NCI-H2171 treated with DMSO at 0.1 percent for 48 hours (cell line): ENCODE measurements at regions not wholly inside any gene's neighbourhood (a gene's known extent, or its start where the extent isn't known, plus 50 kb on each side); places are given as distances from the start of the nearest gene placed in this dataset.
"Not testable (repeated sequence)": the region's sequence is repeated elsewhere in the genome, so short reads cannot be mapped to it uniquely, and the experiment has no call there.

Experiments used
- DNase-seq: peaks from one replicate; lab custom pipeline; 2025; lab: John Stamatoyannopoulos, UW

DNA sequence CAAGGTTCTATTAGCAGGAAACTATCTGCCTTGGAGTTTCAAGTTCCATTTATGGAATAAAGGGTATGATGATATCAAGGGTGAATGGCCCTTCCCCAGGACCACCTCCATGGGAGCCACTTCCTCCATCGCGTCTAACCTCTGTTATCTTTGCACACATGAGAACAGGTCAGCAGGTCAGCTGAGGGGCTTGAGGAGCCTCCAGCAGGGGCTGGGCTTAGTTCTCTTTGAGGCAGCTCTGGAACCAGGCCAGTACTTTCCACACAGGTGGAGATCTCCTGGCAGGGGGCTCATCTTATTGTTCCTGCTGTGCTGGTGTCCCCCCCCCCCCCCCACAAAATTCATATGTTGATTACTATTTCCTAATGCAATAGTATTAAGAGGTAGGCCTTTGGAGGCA lies 472.2 kb upstream of the ZMIZ1 start:
- no peak for DNase-seq

DNA sequence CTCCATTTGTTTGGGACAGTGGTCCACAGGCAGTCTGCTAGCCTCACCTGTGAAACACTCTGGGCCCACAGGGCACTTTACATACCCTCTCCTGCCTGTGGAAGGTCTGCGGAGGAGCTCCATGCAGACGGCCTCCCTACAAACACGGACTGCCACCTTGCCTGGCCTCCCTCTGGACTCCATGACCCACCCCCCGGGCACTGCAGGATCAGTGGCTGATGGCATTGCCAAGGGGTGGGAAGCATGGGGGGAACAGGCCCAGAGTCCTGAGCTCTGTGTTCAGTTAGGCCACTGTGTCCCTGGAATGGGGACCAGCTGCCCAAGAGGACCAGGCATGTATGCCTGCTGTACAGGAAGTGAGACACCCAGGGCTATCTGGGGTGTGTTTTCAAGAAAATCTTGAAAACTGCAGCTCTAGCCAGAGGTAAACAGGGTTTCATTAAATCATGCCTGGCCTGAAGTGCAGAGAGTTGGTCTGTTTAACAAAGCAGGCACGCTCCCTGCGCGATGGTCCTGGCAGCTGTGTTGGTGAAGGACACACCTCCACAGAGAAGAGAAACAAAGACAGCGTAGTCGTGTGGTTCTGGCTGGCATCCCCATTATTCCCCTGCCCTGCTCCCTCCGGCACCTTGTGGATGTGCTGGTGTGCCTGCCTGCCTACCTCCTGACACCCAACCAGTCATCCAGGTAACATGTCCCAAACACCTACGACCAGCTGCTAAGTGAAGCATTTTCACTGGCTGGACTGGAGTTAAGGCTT lies 470.8 kb upstream of the ZMIZ1 start:
- DNase-seq = no peak

DNA sequence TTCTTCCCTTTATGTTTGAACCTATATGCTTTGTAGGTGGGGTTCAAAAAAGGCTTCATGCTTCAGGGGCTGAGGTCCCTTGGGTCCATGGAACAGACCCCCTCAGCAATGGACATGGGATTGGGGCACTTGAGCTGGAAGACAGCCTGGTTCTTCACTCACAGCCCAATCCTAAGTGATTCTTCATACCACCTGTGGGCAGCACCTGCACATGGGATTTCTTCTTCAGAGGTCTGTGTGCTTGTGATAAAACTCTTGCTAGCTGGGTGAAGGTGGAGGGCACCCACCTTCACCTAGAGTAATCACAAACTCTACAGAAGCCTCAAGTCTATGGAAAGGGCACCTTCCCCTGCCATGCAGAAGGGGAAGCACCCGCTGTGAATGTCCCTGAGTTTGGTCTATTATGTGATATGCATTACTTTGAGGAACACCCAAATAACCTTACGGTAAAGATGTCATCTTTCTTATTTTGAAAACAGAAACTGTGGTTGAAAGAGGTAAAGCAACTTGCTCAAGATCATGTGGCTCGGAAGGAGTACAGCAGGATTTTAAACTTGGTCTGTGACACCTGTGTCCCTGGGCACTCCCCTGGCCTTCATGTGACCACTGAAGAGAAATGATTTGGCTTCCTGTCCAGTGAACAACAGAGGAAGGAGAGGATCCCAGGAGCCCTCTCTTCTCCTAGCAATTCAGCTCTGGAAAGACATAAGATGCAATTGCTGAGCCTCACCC lies 469.5 kb upstream of the ZMIZ1 start:
- DNase-seq = no peak

DNA sequence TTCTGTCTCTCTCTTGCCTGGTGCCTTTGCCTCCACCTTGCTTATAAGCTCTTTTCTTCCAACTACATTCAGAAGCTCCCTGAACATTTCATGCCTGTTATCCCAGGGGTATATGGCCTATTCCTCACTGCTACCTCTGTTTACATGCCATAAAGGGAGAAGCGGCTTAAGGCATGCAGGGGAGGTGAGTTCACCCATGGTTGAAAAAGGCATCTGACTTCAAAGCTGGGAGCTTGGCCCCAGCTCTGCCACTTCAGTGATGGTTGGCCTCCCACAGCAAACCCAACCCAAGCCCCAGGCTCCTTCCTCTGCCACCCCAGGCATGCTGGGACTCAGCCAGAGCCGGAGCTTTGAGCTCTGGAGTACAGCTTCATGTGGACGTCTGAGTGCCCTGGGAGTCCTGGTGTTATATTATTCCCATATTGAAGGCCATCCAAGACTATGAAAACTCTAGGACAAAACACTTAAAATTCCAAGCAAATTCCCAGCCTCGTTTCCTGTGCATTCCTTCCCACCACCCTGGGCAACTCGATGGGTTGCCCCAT lies 468.6 kb upstream of the ZMIZ1 start:
- DNase-seq = no peak

DNA sequence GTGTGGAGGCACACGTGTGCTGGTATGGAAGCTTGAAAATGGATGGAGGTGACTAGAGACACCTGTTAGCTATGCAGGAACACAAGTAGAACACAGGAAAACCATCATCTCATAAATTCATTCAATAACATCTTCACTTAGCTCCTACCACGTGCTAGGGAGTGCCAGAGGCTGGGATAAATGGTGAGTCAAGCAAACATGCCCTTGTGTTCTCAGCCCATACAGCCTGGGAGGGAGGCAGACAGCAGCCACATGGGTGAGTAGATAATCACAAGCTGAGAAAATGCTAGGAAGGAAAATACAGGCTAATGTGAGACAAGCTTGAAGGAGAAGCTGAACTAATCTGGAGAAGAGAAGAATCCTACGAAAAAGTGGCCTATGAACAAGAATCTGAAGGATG lies 468.0 kb upstream of the ZMIZ1 start:
- DNase-seq = no peak

DNA sequence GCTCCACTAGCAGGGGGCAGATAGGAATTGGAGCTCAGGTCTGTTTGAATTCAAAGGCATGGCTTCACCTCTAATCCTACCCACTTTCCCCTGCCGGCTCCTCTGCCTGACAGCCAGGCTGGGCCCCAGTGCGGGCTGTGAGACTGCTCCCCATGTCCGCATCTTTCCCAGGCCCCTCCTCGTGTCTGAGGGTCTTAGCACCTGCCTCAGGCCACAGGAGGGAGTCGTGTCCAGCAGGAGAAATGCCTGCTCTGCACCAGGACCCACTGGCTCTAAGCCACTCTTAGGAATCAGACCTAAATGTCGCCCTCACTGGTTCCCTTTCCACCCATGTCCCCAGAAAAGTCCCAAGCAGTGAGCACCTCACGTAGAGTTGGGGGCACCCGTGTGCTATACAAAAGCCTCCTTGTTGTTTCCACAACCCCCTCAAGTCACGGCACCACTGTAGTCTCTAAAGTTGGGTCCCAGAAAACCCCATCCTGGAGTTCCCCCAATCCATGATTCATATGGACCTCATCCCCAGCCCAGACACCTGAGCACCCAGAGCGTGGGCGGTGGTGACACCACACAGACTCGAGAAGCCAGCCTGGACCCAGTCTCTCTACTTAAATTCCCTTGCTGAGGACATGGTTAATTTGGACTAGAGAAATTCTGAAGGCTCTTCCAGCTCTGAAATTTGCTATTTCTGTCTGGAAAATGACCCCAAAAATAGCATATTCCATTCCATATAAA lies 466.4 kb upstream of the ZMIZ1 start:
- no peak for DNase-seq

DNA sequence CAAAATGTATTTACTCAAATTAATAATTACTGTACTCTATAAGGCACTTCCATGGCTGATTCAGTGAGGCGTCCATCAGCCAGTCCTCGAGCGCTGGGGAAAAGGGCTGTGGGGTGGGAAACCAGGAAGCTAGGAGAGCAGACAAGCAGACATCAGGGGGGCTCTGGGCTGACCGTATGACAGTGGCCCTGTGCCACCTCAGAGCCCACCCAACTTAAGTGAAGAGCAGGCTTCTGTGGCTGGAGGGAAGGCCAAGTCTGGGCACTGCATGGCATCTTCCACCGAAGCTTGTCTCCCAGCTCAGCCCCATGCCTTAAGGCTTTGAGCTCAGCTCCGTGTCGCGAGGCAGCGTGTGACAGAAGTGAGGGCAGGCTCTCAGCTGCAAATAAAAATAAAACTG lies 464.5 kb upstream of the ZMIZ1 start:
- DNase-seq = no peak

DNA sequence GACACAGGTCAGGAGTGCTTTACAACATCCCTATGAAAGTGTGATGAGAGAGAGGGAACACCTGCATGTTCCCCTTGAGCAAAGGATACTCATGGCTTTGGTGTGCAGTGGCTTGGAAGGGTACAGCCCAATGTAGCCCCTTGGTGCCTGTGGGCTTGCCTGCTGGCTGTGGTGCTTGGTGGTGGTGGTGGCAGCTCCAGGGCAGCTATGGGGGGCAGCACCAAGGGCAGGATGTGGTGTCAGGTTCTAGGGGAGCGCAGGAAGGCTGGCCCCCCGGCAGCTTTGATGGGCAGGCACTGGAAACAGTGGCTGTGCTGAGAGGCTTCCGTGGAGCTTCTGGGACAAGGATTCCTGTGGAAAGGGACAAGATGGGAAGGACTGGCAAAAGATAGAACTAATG lies 464.0 kb upstream of the ZMIZ1 start:
- DNase-seq = no peak

DNA sequence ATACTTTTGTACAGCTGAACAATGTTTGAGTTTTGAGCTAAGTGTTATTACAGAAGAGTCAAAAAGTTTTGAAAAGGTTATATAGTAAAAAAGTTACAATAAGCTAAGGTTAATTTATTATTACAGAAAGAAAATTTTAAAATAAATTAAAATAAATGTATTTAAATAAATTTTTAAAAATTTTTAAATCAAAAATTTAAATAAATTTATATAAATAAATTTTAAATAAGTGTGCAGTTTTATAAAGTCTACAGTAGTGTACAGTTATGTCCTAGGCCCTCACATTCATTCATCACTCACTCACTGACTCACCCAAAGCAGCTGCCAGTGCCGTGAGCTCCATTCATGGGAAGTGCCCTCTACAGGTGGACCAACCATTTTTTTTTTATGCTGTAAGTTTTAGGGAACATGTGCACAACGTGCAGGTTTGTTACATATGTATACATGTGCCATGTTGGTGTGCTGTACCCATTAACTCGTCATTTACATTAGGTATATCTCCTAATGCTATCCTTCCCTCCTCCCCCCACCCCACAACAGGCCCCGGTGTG lies 462.9 kb upstream of the ZMIZ1 start:
- DNase-seq = no peak

DNA sequence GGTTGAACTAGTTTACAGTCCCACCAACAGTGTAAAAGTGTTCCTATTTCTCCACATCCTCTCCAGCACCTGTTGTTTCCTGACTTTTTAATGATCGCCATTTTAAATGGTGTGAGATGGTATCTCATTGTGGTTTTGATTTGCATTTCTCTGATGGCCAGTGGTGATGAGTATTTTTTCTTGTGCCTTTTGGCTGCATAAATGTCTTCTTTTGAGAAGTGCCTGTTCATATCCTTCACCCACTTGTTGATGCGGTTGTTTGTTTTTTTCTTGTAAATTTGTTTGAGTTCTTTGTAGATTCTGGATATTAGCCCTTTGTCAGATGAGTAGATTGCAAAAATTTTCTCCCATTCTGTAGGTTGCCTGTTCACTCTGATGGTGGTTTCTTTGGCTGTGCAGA lies 462.0 kb upstream of the ZMIZ1 start:
- not testable (repeated sequence) for DNase-seq

DNA sequence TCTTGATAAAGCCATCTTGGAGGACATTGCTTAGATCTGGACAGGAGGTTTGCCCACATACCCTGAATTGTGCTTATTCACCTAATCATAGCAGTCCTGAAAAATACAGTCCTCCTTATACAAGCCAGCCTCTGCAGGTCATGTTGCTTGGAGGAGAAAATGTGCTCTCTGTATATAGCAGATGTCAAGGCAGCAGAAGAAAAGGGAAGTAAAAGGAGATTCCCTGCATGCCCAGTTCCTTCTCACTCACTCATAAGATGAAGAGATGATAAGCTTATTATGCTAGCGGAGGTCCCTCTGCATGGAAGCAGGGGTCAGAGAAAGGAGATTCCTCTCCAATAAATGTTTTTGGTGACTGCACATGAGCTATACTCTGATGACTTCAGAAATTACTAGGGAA lies 458.8 kb upstream of the ZMIZ1 start:
- DNase-seq = no peak

DNA sequence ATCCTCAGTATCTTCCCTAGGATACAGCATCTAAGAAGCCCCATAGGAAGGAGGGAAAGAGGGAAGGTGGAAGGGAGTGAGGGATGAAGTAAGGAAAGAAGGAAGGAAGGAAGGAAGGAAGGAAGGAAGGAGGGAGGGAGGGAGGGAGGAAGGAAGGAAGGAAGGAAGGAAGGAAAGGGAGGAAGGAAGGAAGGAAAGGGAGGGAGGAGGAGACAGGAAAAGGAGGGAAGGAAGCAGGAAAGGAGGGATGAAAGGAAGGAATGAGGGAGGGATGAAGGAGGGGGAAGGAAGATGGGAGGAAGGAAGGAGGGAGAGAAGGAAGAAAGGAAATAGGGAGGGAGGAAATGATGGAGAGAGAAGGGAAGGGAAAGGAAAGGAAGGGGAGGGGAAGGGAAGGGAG lies 455.6 kb upstream of the ZMIZ1 start:
- no peak for DNase-seq

DNA sequence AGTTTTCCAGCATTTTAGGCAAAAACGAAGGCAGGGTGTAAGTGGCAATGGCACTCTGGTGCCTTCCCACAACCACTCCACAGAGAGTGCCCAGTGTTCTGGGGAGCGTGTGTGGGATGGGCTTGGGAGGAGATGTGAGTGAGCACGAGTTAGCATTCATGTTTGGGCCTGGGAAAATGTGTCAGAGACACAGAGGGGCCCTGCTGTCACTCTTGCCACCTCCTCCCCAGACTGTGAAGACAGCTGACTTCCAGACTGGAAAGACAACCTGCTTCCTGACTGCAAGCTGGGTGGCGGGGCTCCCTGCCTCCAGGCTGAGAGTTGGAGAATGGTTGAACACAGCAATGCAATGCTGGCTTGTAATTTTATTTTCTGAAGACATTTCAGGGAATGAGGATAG lies 454.5 kb upstream of the ZMIZ1 start:
- DNase-seq = no peak

DNA sequence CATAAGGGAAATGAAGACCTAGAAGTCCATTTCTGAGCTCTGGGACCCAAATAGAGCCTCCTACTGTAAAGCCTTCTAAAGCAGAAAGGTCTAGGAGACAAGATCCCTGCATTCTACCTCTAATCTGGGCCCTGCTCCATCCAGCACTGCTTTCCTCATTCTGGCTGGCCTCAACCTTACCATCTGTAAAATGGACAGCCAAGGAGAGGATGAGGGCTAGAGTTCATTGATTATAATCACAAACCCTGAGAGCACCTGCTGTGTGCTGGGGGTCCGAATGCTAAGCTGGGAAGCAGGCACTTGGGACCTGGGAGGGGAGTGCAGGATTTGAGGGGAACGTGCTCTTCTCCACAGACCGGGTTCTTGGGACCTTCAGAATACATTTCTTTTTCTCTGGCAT lies 454.0 kb upstream of the ZMIZ1 start:
- DNase-seq = no peak

DNA sequence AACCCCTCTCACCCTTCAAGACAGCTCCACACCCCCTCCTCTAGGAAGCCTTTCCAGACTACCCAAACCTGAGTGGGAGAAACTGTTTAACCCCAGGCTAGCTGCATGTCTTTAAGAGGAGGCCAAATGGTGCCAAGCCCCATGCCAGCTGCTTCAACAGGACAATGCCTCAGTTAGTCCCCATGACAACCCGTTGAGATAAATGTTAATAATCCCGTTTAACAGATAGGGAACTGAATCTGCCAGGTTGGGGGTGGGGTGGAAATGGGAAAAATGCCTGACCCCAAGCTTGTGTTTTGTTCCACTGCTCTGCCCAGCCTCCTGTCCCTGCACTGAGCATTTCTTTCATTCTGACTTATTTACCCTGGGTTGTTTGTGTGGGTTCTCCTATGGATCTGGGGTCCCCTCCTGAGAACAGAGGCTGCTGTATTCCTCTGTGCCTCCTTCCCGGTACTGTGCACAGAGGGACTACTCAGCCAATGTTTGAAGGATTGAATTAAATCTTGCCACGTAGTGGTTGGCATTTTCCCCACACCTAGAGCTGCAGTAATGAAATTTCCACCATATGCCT lies 452.6 kb upstream of the ZMIZ1 start:
- no peak for DNase-seq

DNA sequence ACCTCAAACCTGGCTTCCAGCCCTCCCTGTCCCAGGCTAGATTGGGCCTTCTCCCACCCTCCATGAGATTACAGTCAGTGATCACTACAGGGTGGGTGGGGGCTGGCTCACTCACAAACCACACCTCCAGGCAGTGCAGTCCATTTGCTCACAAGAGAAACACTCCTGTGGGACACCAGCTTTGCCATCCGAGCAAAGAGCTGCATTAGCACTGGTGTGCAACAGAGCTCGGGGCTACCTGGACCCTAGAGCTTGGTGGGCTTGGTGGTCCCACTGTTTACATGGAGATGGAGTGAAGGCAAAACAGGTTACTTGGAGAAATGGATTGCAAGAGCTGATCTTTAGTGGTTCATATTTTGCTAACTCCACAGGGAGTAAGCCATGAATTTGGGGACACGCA lies 451.7 kb upstream of the ZMIZ1 start:
- DNase-seq = no peak

DNA sequence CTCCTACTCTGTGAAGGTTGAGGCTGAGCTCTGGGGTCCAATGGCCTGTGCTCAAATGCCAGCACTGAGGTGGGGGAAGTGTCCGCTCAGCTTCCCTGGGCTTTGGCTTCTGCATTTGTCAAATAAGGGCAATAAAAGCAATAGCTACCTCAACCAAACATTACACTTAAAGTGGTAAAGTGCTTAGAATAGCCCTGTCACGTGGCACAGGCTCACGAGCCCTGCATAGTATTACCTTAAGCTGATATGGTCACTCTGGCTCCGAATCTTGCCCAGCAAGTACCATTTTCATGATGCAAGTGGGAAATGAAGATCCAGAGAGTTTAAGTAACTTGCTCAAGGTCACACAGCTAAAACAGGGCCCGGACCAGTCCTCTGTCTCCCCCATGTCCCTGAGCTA lies 451.1 kb upstream of the ZMIZ1 start:
- no peak for DNase-seq

DNA sequence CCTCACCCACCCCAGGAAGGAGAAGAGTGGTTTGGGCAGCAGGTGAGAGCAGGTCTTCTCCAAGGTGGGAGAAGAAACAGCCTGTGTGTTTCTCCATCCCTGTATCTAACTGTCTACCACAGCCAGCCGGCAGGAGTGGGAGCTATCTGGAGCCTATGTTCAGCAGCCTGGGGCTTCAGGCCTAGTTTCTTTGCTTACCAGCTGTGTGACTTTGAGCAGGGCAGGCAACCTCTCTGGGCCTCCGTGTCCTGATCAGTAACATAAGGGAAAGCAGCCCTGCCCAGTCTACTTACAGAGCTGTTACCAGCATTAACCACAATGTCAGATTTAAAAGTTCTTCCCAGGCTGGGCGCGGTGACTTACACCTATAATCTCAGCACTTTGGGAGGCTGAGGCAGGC lies 450.7 kb upstream of the ZMIZ1 start:
- no peak for DNase-seq

DNA sequence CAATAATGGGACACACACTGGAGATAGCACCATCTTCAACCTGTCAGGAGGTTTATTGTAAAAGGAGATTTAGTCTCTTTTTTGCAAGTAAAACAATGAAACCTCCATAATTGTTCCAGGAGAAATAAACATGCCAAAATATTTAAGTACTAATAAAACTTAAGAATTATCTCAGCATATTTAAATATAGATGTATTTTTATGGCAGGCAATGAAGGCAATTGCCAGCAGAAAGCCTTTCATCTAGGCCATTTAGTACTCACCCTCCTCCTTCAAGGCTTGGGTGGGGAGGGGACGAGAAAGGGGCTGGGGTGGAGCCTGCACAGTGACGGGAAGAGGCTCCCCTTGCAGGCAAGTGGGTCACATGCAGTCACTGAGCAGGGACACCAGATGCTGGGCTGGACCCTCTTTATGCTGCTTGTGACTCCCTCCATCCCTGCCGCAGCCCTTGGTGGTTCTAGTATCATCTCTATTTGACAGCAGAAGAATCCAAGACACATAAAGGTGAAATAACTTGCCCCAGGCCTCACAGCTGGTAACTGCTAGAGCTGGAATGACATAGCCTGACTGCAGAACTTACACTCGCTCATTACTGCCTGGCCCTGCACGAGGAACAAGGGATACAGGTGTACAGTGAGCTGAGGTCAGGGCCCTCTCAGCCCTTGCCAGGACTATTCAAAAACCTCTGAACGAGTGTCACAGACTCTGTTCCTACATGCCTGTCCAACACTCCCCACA lies 449.5 kb upstream of the ZMIZ1 start:
- DNase-seq = no peak

DNA sequence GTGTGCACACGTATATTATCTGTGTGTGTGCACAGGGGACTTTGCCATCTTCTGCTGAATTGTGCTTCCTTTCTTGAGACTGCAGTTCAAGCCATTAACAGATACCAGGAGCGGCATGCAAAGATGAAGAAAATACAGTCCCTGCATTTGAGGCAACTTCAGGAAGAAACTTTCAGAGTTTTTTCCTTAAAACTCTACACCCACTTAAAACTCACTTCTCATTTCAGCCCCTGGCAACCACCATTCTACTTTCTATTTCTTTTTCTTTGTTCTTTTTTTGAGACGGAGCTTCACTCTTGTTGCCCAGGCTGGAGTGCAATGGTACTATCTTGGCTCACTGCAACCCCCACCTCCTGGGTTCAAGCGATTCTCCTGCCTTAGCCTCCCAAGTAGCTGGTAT lies 448.9 kb upstream of the ZMIZ1 start:
- no peak for DNase-seq

DNA sequence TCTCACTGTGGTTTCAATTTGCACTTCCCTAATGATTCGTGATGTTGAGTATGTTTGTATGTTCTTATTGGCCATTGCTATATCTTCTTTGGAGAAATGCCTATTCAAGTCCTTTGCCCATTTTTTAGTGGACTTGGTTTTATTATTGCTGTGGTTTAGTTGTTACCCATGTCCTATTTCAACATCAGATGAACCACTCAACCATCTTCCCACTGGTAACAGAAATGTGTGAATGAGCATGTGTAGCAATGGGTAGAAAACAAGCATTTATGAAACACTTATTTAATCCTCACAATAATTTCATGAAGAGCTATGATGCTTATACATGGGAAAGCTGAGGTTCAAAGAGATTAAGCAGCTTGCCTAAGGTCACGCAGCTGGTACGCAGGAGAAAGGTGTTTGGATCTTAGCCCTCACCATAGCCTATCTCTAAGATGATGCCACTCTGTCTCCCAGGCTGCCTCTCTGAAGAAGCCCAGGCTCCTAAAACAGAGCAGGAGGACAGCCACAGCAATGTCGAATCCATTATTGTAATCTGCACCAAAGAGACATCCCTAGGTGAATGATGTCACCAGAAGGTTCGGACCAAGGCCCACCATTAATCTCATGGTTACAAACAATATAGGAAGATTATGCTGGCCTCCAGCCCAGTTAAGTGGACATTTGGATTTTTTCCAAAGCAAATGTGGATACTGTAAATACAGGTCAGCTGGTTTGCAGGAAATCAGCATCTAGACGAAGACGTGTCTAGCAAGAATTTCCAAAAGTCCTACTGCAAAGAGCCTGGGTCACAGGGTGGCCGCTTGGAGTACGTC lies 447.6 kb upstream of the ZMIZ1 start:
- no peak for DNase-seq
